Liver (tissue), 3 donors: ENCODE measurements at regions not wholly inside any gene's neighbourhood (a gene's known extent, or its start where the extent isn't known, plus 50 kb on each side); places are given as distances from the start of the nearest gene placed in this dataset.

Experiments used
- CTCF ChIP-seq: fragments of 150-350 bp; IDR thresholded peaks from 2 replicates; pipeline ENCODE4 v1.5.1; 2017; ENCODE audit warnings: improper control_type of control experiment, low read depth, low read length; ENCODE audit not compliant: missing input control
- FOXA1 ChIP-seq: IDR thresholded peaks from 2 replicates; pipeline ENCODE4 v1.6.1; 2016; ENCODE audit warnings: antibody characterized with exemption
- RAD21 ChIP-seq, 2 donors: IDR thresholded peaks; 2 replicates each; pipeline ENCODE4 v1.6.1; 2016; ENCODE audit warnings: antibody characterized with exemption in 2 of 2, mild to moderate bottlenecking in 2 of 2
- REST ChIP-seq: IDR thresholded peaks from 2 replicates; pipeline ENCODE4 v1.6.1; 2016; ENCODE audit warnings: antibody characterized with exemption, mild to moderate bottlenecking
- ZBTB33 ChIP-seq: IDR thresholded peaks from 2 replicates; pipeline ENCODE4 v1.6.1; 2016; ENCODE audit warnings: antibody characterized with exemption
- donor health status: healthy.
- donor health status: healthy.

- TF ChIP-seq CTCF, result no peak
- TF ChIP-seq FOXA1, result no peak
- TF ChIP-seq REST, result no peak
- no peak for TF ChIP-seq ZBTB33
- no peak for TF ChIP-seq RAD21 (IDR thresholded peaks at IDR 0.05)
Observed at GRCh38 chr20:56885521-56885920, 256.4 kb downstream of the TFAP2C start.
